ENCODE measurements at regions not wholly inside any gene's neighbourhood (a gene's known extent, or its start where the extent isn't known, plus 50 kb on each side); places are given as distances from the start of the nearest gene placed in this dataset.
"Not testable (repeated sequence)": the region's sequence is repeated elsewhere in the genome, so short reads cannot be mapped to it uniquely, and the experiment has no call there.

- DNase-seq (ENCODE audit: low read depth) = no peak
These were observed 558.9 kb upstream of the MBL2 start for GRCh38 chr10:53331460-53331859.

GRCh38 chr10:53326401-53327305 is 554.1 kb upstream of the MBL2 start:
- not testable (repeated sequence) for DNase-seq (ENCODE audit: low read depth)

GRCh38 chr10:53325066-53325465 is 552.5 kb upstream of the MBL2 start:
- no peak for DNase-seq (ENCODE audit: low read depth)

- no peak for DNase-seq (ENCODE audit: low read depth)
These were observed 543.1 kb upstream of the MBL2 start for GRCh38 chr10:53315709-53316108.

GRCh38 chr10:53314876-53315275 is 542.3 kb upstream of the MBL2 start:
- DNase-seq (ENCODE audit: low read depth) = no peak

GRCh38 chr10:53298443-53298842 is 525.9 kb upstream of the MBL2 start:
- no peak for DNase-seq (ENCODE audit: low read depth)

- no peak for DNase-seq (ENCODE audit: low read depth)
These were observed 512.1 kb upstream of the MBL2 start for GRCh38 chr10:53284615-53285182.

- DNase-seq (ENCODE audit: low read depth) = no peak
These were observed 504.2 kb upstream of the MBL2 start for GRCh38 chr10:53276797-53277196.

- no peak for DNase-seq (ENCODE audit: low read depth)
These were observed 496.9 kb upstream of the MBL2 start for GRCh38 chr10:53269482-53269881.

GRCh38 chr10:53260213-53260612 is 487.6 kb upstream of the MBL2 start:
- no peak for DNase-seq (ENCODE audit: low read depth)

GRCh38 chr10:53256623-53257022 is 484.0 kb upstream of the MBL2 start:
- no peak for DNase-seq (ENCODE audit: low read depth)

GRCh38 chr10:53255661-53256205 is 483.1 kb upstream of the MBL2 start:
- no peak for DNase-seq (ENCODE audit: low read depth)

GRCh38 chr10:53253221-53253620 is 480.6 kb upstream of the MBL2 start:
- DNase-seq (ENCODE audit: low read depth) = no peak

- DNase-seq (ENCODE audit: low read depth) = no peak
These were observed 467.3 kb upstream of the MBL2 start for GRCh38 chr10:53239873-53240272.

GRCh38 chr10:53236941-53237340 is 464.4 kb upstream of the MBL2 start:
- no peak for DNase-seq (ENCODE audit: low read depth)

GRCh38 chr10:53233749-53234148 is 461.2 kb upstream of the MBL2 start:
- no peak for DNase-seq (ENCODE audit: low read depth)

GRCh38 chr10:53230651-53231050 is 458.1 kb upstream of the MBL2 start:
- DNase-seq (ENCODE audit: low read depth) = no peak

- no peak for DNase-seq (ENCODE audit: low read depth)
These were observed 451.3 kb upstream of the MBL2 start for GRCh38 chr10:53223851-53224250.

- no peak for DNase-seq (ENCODE audit: low read depth)
These were observed 450.2 kb upstream of the MBL2 start for GRCh38 chr10:53222806-53223205.

GRCh38 chr10:53209944-53210611 is 437.5 kb upstream of the MBL2 start:
- no peak for DNase-seq (ENCODE audit: low read depth)

GRCh38 chr10:53183733-53184132 is 411.1 kb upstream of the MBL2 start:
- no peak for DNase-seq (ENCODE audit: low read depth)

- no peak for DNase-seq (ENCODE audit: low read depth)
These were observed 404.9 kb upstream of the MBL2 start for GRCh38 chr10:53177468-53177867.

- no peak for DNase-seq (ENCODE audit: low read depth)
These were observed 393.7 kb upstream of the MBL2 start for GRCh38 chr10:53166325-53166724.

Measured in GM04503 (cell line).